Calu3 (cell line): ENCODE measurements at regions not wholly inside any gene's neighbourhood (a gene's known extent, or its start where the extent isn't known, plus 50 kb on each side); places are given as distances from the start of the nearest gene placed in this dataset.

Source experiments
- BruUV-seq: library from RNA; stranded (reverse); fragments of 400-500 nt; replicated peaks from 2 replicates; lab custom pipeline; 2021; lab: Mats Ljungman, UMichigan
- CTCF ChIA-PET: fragments of 300-600 bp; sonication (Branson Sonifier 250); formaldehyde crosslinking; loops from one replicate; lab custom pipeline; 2022; ENCODE audit warnings: antibody characterized with exemption; lab: Charles Lee
- DNase-seq: peaks from one replicate; pipeline ENCODE4 v3.0.0; 2022
- H3K27ac Mint-ChIP-seq: one replicate; pipeline ENCODE4 v1.8.0; 2022; ENCODE audit warnings: mixed read lengths; ENCODE audit not compliant: unreplicated experiment
- H3K27me3 Mint-ChIP-seq: one replicate; pipeline ENCODE4 v1.8.0; 2022; ENCODE audit warnings: mixed read lengths; ENCODE audit not compliant: unreplicated experiment
- H3K36me3 Mint-ChIP-seq: one replicate; pipeline ENCODE4 v1.8.0; 2022; ENCODE audit warnings: mild to moderate bottlenecking, moderate library complexity, mixed read lengths; ENCODE audit not compliant: insufficient read depth, unreplicated experiment
- H3K4me1 Mint-ChIP-seq: one replicate; pipeline ENCODE4 v1.8.0; 2022; ENCODE audit warnings: mild to moderate bottlenecking, low read depth, mixed read lengths; ENCODE audit not compliant: unreplicated experiment
- H3K4me3 Mint-ChIP-seq: one replicate; pipeline ENCODE4 v1.8.0; 2022; ENCODE audit warnings: mild to moderate bottlenecking, low read depth, moderate library complexity, mixed read lengths; ENCODE audit not compliant: unreplicated experiment
- H3K9me3 Mint-ChIP-seq: one replicate; pipeline ENCODE4 v1.8.0; 2022; ENCODE audit warnings: low read depth, mixed read lengths; ENCODE audit not compliant: unreplicated experiment
- intact Hi-C: fragments of 100-400 bp; cut with micrococcal nuclease; formaldehyde crosslinking; loops from one replicate; pipeline ENCODE4 v1.10.0; 2022; ENCODE audit not compliant: unreplicated experiment
- TF ChIP-seq, protein P1 (sequence below): fragments of 200-600 bp; IDR thresholded peaks from one replicate; pipeline ENCODE4 v1.8.0; 2022; ENCODE audit warnings: antibody characterized with exemption; ENCODE audit not compliant: unreplicated experiment

GRCh38 chr11:95337175-95337957 lies 106.4 kb upstream of the SESN3 start:
- intact Hi-C loops: no loop called here
- CTCF ChIA-PET: no interaction called here
- DNase-seq: no peak
- Mint-ChIP-seq H3K9me3 (no peaks in the 10 kb centered on the region), H3K4me1 (no peaks in the 10 kb centered on the region), H3K36me3 (no peaks in the 10 kb centered on the region), H3K4me3 (no peak overlapping the region), H3K27me3 (no peaks in the 10 kb centered on the region), H3K27ac (no peak overlapping the region)
- TF ChIP-seq, protein P1, sequence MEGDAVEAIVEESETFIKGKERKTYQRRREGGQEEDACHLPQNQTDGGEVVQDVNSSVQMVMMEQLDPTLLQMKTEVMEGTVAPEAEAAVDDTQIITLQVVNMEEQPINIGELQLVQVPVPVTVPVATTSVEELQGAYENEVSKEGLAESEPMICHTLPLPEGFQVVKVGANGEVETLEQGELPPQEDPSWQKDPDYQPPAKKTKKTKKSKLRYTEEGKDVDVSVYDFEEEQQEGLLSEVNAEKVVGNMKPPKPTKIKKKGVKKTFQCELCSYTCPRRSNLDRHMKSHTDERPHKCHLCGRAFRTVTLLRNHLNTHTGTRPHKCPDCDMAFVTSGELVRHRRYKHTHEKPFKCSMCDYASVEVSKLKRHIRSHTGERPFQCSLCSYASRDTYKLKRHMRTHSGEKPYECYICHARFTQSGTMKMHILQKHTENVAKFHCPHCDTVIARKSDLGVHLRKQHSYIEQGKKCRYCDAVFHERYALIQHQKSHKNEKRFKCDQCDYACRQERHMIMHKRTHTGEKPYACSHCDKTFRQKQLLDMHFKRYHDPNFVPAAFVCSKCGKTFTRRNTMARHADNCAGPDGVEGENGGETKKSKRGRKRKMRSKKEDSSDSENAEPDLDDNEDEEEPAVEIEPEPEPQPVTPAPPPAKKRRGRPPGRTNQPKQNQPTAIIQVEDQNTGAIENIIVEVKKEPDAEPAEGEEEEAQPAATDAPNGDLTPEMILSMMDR: no peak
- BruUV-seq: no TSS peak

- no peak for DNase-seq
- intact Hi-C loops: no loop called here
- Mint-ChIP-seq H3K4me3 (no peak overlapping the region), H3K9me3 (no peaks in the 10 kb centered on the region), H3K27ac (no peak overlapping the region), H3K36me3 (no peaks in the 10 kb centered on the region), H3K27me3 (no peaks in the 10 kb centered on the region), H3K4me1 (no peaks in the 10 kb centered on the region)
- TF ChIP-seq, protein P1: no peak
- BruUV-seq: no TSS peak
- CTCF ChIA-PET: no interaction called here
These were observed 105.0 kb upstream of the SESN3 start for GRCh38 chr11:95335989-95336388.

- DNase-seq: no peak
- intact Hi-C loops: no loop called here
- Mint-ChIP-seq H3K4me3 (no peak overlapping the region), H3K27ac (no peak overlapping the region), H3K4me1 (peaks cover 13% of the 10 kb centered on the region), H3K27me3 (no peaks in the 10 kb centered on the region), H3K36me3 (no peaks in the 10 kb centered on the region), H3K9me3 (no peaks in the 10 kb centered on the region)
- BruUV-seq: no TSS peak
- TF ChIP-seq, protein P1: no peak
- CTCF ChIA-PET: no interaction called here
These were observed 100.2 kb upstream of the SESN3 start for GRCh38 chr11:95331161-95331560.

- H3K27me3 Mint-ChIP-seq: no peaks in the 10 kb centered on the region
- no TSS peak for BruUV-seq
- DNase-seq: no peak
- no peaks in the 10 kb centered on the region for H3K36me3 Mint-ChIP-seq
- CTCF ChIA-PET: no interaction called here
- intact Hi-C loops: no loop called here
- H3K4me1 Mint-ChIP-seq: peaks cover 13% of the 10 kb centered on the region
- TF ChIP-seq, protein P1: no peak
- H3K4me3 Mint-ChIP-seq: no peak overlapping the region
- no peak overlapping the region for H3K27ac Mint-ChIP-seq
- no peaks in the 10 kb centered on the region for H3K9me3 Mint-ChIP-seq
These were observed 99.3 kb upstream of the SESN3 start for GRCh38 chr11:95330302-95330701.
